ENCODE measurements at regions not wholly inside any gene's neighbourhood (a gene's known extent, or its start where the extent isn't known, plus 50 kb on each side); places are given as distances from the start of the nearest gene placed in this dataset.
A peak's percentile ranks its signal among the peaks of the same experiment; 100 is the strongest.

DNA sequence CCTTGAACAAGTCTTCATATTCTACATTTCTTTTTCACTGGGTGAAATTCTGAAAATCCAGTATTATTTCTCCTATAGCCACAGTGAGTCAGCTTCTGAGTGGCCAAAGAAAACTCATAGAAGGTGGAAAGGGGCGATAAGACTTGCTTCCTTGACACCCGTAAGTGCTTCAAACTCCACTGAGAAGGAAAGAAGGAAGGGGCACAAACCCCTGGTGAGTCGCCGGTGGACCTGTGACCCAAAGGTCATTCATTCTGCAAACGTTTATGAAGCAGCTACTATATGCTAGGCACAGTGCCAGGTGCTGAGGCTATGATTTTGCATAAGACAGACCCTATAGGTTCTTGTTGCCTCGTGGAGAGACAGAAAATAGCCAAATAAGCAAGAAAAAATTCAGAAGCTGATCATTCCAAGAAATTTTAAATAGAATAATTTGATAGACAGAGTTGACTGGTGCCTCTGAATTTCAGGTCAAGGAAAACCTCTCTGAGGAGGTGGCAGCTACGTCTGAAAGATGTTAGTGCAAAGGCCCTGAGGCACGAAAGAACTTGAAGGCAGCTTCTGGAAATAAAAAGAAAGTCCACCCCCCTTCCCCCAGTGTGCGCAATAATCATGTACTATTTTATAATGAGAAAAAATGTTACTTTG is 118.2 kb downstream of the CD24 start:
- DNase-seq (ENCODE audit: low spot score): no peak
- in situ Hi-C loops (cut with MboI; ENCODE audit: low pct_unique_long_range_greater_than_20kb, low sequenced_read_pairs, unreplicated experiment): no loop called here
- no peak for TF ChIP-seq CTCF (IDR thresholded peaks at IDR 0.05; ENCODE audit: extremely low read depth, insufficient read depth, missing control alignments)

DNA sequence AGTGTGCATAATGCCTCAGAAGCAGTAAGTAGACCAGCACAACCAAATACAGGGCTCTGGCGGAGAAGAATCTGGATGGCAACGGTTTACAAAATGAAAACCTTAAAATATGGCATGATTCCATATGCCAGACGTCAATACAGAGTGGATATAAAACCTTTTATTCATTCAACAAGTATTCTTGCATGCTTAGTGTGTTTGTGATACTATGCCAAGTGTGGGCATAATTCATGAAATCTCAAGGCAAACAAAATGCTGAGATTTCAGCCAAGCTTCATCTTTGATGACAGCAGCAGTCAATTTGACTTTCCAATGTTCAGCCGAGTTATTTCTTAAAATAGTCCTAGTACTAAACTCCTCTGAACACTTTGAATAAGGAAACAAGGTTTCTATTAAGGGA is 119.4 kb downstream of the CD24 start:
- in situ Hi-C loops (cut with MboI; ENCODE audit: low pct_unique_long_range_greater_than_20kb, low sequenced_read_pairs, unreplicated experiment): no loop called here
- DNase-seq (ENCODE audit: low spot score): no peak
- no peak for TF ChIP-seq CTCF (IDR thresholded peaks at IDR 0.05; ENCODE audit: extremely low read depth, insufficient read depth, missing control alignments)

DNA sequence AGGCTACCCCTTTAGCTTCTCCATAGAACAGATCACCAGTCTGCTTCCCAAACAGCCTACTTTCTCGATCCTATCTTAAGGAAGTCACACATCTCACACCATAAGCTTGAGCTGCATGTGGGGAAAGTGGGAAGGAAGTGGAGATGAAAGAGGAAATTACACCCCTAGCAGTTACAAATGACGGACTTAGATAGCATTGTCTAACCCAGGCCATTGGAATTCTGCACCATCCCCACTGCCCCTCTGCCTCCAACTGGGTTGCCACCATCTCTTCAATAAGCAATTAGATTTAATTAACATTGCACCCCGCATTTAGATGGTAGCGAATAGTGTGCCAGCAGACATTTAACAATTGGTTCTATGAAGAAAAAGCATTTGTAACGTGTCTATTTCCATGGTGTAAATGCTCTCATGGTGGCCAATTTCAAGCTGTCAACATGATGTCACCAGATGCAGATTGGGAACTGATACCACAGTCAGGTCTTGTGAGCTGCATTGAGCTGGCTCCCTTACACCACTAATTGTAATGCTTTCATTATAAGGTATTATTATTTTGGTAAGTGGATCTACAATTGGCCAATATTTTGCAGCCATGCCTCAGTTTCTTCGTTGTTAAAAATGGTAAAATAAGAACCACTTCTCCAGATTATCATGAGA is 124.7 kb downstream of the CD24 start:
- DNase-seq (ENCODE audit: low spot score): peak; percentile 53
- in situ Hi-C loops (cut with MboI; ENCODE audit: low pct_unique_long_range_greater_than_20kb, low sequenced_read_pairs, unreplicated experiment): no loop called here
- no peak for TF ChIP-seq CTCF (IDR thresholded peaks at IDR 0.05; ENCODE audit: extremely low read depth, insufficient read depth, missing control alignments)

DNA sequence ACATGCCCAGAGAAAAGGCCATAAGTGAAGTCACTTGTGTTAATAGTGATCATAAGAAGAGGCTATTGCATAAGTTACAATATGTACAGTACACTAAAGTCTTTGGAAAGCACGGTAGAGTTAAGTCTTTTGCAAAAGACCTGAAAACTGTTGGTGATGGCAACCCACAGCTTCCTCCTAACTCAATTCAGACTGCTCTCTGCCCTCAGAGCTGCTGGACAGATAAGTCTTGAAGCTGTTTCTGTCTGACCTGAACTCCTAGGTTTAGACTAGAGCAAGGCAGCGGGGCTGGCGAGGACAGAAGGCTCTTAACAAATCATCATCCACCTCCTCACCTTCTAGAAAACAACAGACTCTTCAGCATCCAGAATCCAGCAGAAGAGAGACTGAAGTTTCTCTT is 125.4 kb downstream of the CD24 start:
- in situ Hi-C loops (cut with MboI; ENCODE audit: low pct_unique_long_range_greater_than_20kb, low sequenced_read_pairs, unreplicated experiment): no loop called here
- TF ChIP-seq CTCF (IDR thresholded peaks at IDR 0.05; ENCODE audit: extremely low read depth, insufficient read depth, missing control alignments): no peak
- DNase-seq (ENCODE audit: low spot score): no peak

- in situ Hi-C loops (cut with MboI; ENCODE audit: low pct_unique_long_range_greater_than_20kb, low sequenced_read_pairs, unreplicated experiment): no loop called here
- DNase-seq (ENCODE audit: low spot score): no peak
- TF ChIP-seq CTCF (IDR thresholded peaks at IDR 0.05; ENCODE audit: extremely low read depth, insufficient read depth, missing control alignments): no peak
These were observed 127.4 kb downstream of the CD24 start for GRCh38 chr6:106847116-106847515.

DNA sequence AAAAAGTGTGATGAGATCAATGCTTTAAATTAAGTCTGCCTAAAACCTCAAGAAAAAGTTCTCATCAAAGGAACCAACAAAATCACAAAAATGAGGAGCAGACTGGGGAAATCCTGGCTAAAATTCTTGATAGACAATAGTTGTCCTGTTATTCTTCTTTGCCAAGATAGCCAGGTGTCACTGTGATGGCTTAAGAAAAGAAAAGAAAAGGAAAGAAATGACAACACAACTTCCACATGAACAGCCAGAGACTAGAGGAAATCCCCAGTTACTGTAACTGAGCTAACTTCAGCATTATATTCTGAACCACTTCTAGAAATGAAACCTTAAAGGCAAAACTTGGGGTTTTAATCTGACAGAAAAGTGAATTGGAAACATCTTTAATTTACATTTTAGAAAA is 129.6 kb downstream of the CD24 start:
- in situ Hi-C loops (cut with MboI; ENCODE audit: low pct_unique_long_range_greater_than_20kb, low sequenced_read_pairs, unreplicated experiment): no loop called here
- DNase-seq (ENCODE audit: low spot score): peak; percentile 62
- no peak for TF ChIP-seq CTCF (IDR thresholded peaks at IDR 0.05; ENCODE audit: extremely low read depth, insufficient read depth, missing control alignments)
